ENCODE measurements at regions not wholly inside any gene's neighbourhood (a gene's known extent, or its start where the extent isn't known, plus 50 kb on each side); places are given as distances from the start of the nearest gene placed in this dataset.

- TF ChIP-seq EZH2 (optimal IDR thresholded peaks at IDR 0.05; ENCODE audit: low read depth, low read length) = no peak
- TF ChIP-seq CTCF (IDR thresholded peaks at IDR 0.05; ENCODE audit: low read length) = no peak
Observed at GRCh38 chr2:41750829-41751228, 297.0 kb upstream of the PKDCC start.

All from MM.1S (cell line).